ENCODE measurements at regions not wholly inside any gene's neighbourhood (a gene's known extent, or its start where the extent isn't known, plus 50 kb on each side); places are given as distances from the start of the nearest gene placed in this dataset.
"Not testable (repeated sequence)": the region's sequence is repeated elsewhere in the genome, so short reads cannot be mapped to it uniquely, and the experiment has no call there.

- Histone ChIP-seq H3K9me3 (no peaks in the 10 kb centered on the region), H3K36me3 (no peaks in the 10 kb centered on the region), H3K4me3 (no peak overlapping the region), H3K27ac (no peak overlapping the region), H3K27me3 (no peaks in the 10 kb centered on the region), H3K4me1 (no peaks in the 10 kb centered on the region)
- TF ChIP-seq EP300 (IDR thresholded peaks at IDR 0.05): no peak
- WGBS, 2 donors: 59 to 60% methylated on average over 2 of the region's 2 CpGs
- no peak for DNase-seq (ENCODE audit: low spot score in 2 of 2)
These were observed 436.3 kb upstream of the CBLB start for GRCh38 chr3:106305127-106305526.

DNA sequence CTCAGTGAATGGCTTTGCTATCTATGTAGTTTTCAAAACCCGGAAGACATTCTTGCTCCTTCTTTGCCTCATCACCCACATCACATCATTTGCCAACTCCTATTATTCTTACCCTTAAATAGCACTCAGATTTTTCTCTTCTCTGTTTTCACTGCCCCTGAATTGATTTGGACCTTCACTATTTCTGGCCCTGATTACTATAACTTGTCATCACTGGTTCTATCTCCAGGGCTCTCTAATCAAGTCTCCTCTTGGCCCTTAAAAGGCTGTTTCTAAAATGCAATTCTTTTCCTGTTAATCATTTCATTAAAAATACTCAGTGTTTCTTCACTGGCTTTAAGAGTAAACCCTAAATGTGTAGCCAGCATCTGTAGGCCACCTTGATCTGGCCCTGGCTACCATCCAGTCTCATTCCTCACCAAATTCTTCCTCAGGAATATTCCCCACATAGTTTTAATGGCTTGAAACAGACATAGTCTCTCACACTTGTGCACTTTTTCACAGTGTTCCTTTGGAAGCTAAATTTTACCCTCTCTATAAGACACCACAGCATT is 437.1 kb upstream of the CBLB start:
- DNase-seq (ENCODE audit: low spot score in 2 of 2): no peak
- H3K36me3 ChIP-seq: no peaks in the 10 kb centered on the region
- WGBS, 2 donors: 84 to 88% methylated on average over 1 of the region's 1 CpG
- no peaks in the 10 kb centered on the region for H3K27me3 ChIP-seq
- H3K4me1 ChIP-seq: no peaks in the 10 kb centered on the region
- TF ChIP-seq POLR2A (IDR thresholded peaks at IDR 0.05) (no peak), EP300 (IDR thresholded peaks at IDR 0.05) (no peak)
- TF ChIP-seq, protein P1, sequence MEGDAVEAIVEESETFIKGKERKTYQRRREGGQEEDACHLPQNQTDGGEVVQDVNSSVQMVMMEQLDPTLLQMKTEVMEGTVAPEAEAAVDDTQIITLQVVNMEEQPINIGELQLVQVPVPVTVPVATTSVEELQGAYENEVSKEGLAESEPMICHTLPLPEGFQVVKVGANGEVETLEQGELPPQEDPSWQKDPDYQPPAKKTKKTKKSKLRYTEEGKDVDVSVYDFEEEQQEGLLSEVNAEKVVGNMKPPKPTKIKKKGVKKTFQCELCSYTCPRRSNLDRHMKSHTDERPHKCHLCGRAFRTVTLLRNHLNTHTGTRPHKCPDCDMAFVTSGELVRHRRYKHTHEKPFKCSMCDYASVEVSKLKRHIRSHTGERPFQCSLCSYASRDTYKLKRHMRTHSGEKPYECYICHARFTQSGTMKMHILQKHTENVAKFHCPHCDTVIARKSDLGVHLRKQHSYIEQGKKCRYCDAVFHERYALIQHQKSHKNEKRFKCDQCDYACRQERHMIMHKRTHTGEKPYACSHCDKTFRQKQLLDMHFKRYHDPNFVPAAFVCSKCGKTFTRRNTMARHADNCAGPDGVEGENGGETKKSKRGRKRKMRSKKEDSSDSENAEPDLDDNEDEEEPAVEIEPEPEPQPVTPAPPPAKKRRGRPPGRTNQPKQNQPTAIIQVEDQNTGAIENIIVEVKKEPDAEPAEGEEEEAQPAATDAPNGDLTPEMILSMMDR (IDR thresholded peaks at IDR 0.05): no peak
- no peak overlapping the region for H3K27ac ChIP-seq
- H3K9me3 ChIP-seq: no peaks in the 10 kb centered on the region
- H3K4me3 ChIP-seq: no peak overlapping the region

DNA sequence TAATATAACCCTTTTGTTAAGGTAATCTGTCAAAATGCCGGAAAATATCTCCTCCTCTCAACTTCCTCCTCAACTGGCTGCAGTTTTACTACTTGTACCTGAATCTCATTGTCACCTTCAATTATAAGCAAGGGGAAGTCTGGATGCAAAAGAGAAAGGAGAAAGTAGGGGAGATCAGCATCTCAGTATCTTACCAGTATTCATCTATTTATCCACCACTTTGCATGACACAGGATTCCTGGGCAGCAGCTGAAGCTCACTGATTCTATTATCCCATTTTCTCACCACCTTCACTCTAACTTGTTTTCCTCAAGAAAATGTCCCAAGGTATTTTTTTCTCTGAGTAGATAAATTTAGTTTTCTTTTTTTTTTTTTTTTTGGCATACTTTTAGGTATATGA is 440.5 kb upstream of the CBLB start:
- no peaks in the 10 kb centered on the region for H3K9me3 ChIP-seq
- no peak for DNase-seq (ENCODE audit: low spot score in 2 of 2)
- no peaks in the 10 kb centered on the region for H3K4me1 ChIP-seq
- WGBS, 2 donors: 95 to 97% methylated on average over 1 of the region's 1 CpG
- no peaks in the 10 kb centered on the region for H3K27me3 ChIP-seq
- no peak overlapping the region for H3K4me3 ChIP-seq
- TF ChIP-seq POLR2A (IDR thresholded peaks at IDR 0.05): no peak
- no peak overlapping the region for H3K27ac ChIP-seq
- no peaks in the 10 kb centered on the region for H3K36me3 ChIP-seq

- not testable (repeated sequence) for H3K4me3 ChIP-seq; DNase-seq (ENCODE audit: low spot score in 2 of 2); H3K9me3 ChIP-seq; H3K36me3 ChIP-seq; H3K27ac ChIP-seq; H3K4me1 ChIP-seq; H3K27me3 ChIP-seq
- WGBS, 2 donors: 86% methylated on average over 4 of the region's 4 CpGs
These were observed 441.0 kb upstream of the CBLB start for GRCh38 chr3:106309798-106310197.

GRCh38 chr3:106317141-106318055 is 448.6 kb upstream of the CBLB start:
- peaks cover 0 to 5% (median 0%) of the 10 kb centered on the region in 4 donors for H3K9me3 ChIP-seq
- no peaks in the 10 kb centered on the region for H3K4me1 ChIP-seq
- H3K4me3 ChIP-seq: no peak overlapping the region
- TF ChIP-seq POLR2A (IDR thresholded peaks at IDR 0.05): no peak
- TF ChIP-seq EP300 (IDR thresholded peaks at IDR 0.05): no peak
- TF ChIP-seq, protein P1 (IDR thresholded peaks at IDR 0.05): no peak
- no peaks in the 10 kb centered on the region for H3K36me3 ChIP-seq
- H3K27me3 ChIP-seq: no peaks in the 10 kb centered on the region
- no peak overlapping the region for H3K27ac ChIP-seq
- 87 to 91% methylated on average over 6 of the region's 6 CpGs for WGBS, 2 donors
- no peak for DNase-seq (ENCODE audit: low spot score in 2 of 2)

- DNase-seq (ENCODE audit: low spot score in 2 of 2); H3K36me3 ChIP-seq; H3K27me3 ChIP-seq; H3K4me1 ChIP-seq; H3K4me3 ChIP-seq; H3K27ac ChIP-seq: not testable (repeated sequence)
- WGBS, 2 donors: 88 to 93% methylated on average over 1 of the region's 1 CpG
- H3K9me3 ChIP-seq: peaks cover 0 to 16% (median 0%) of the 10 kb centered on the region in 4 donors
These were observed 452.6 kb upstream of the CBLB start for GRCh38 chr3:106321438-106321837.

DNA sequence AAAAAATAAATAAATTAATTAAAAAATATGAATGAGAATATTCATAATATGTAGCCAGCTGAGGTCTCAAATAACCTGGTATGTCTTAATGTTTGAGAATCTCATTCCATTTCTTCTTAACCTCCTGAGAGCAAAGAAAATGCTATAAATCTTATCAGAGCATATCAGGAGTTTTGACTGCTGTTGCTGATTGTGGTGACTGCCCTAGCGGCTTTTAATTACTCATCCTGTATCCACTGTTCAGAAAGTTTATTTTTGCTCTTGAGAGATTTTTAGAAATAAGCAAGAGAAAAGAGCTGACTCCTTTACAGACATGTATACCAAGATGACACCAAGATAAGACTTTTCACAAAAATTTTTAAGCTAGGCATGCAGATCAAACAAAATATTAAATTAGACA is 454.8 kb upstream of the CBLB start:
- no peaks in the 10 kb centered on the region for H3K36me3 ChIP-seq
- 93 to 100% methylated on average over 1 of the region's 1 CpG for WGBS, 2 donors
- no peak for DNase-seq (ENCODE audit: low spot score in 2 of 2)
- no peak overlapping the region for H3K4me3 ChIP-seq
- H3K27me3 ChIP-seq: no peaks in the 10 kb centered on the region
- no peak overlapping the region for H3K27ac ChIP-seq
- no peaks in the 10 kb centered on the region for H3K4me1 ChIP-seq
- no peak for TF ChIP-seq POLR2A (IDR thresholded peaks at IDR 0.05)
- no peak for TF ChIP-seq EP300 (IDR thresholded peaks at IDR 0.05)
- TF ChIP-seq, protein P1 (IDR thresholded peaks at IDR 0.05): no peak
- H3K9me3 ChIP-seq: peaks cover 0 to 16% (median 0%) of the 10 kb centered on the region in 4 donors
